NCI-H146 treated with DMSO at 0.1 percent for 48 hours (cell line): ENCODE measurements at regions not wholly inside any gene's neighbourhood (a gene's known extent, or its start where the extent isn't known, plus 50 kb on each side); places are given as distances from the start of the nearest gene placed in this dataset.
"Not testable (repeated sequence)": the region's sequence is repeated elsewhere in the genome, so short reads cannot be mapped to it uniquely, and the experiment has no call there.

Experiments used
- DNase-seq: peaks from one replicate; lab custom pipeline; 2025; ENCODE audit not compliant: unreplicated experiment; lab: John Stamatoyannopoulos, UW

DNA sequence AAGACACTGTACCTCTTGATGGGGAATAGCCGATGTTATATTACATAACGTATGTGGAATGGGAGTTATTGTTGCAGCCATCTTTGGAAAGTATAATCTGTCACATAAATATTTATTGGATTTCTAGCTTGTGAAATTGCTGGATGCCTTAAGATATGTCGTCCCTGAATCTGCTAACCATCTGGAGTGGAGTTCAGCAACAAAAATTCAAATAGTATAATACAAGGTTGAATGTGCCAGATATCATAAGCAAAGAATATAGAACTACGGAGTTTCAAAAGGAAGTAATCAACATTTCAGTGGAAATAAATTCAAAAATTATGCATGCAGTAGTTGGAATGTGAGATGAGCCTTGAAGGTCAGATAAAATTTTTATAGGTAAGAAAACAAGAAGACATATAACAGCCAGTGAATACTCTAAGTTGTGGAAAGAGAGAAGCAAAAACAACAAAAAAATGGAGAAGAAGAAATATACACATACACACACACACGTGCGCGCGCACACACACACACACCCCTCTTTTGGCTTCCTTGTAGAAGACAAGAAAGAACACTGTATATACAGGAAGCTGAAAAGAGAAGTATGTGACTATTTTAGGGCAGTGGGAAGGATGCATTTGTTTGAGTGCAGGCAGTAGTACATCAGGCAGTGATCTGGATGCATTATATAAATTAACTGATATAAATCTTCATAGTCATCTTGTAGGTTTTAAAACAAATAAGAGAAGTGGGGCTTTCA lies 516.7 kb downstream of the KCNT2 start:
- no peak for DNase-seq

DNA sequence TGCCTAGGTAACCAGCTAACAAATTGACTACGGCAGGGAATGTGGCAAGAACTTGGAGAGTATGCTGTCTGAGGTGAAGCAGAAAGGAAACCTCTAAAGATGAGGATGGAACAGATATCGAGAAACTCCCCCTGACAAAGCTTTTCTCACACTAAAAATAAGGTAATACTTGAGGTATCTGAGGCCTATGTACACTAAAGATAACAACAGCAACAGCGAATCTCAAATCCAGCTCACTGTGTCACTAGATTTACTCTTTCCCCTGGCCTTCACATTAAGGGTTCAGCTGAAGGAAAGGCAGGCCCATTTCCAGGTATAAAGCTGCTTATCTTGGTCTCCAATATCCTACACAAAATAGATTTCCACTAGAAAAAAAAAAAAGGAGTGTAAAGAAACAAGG lies 518.0 kb downstream of the KCNT2 start:
- DNase-seq, result no peak

DNA sequence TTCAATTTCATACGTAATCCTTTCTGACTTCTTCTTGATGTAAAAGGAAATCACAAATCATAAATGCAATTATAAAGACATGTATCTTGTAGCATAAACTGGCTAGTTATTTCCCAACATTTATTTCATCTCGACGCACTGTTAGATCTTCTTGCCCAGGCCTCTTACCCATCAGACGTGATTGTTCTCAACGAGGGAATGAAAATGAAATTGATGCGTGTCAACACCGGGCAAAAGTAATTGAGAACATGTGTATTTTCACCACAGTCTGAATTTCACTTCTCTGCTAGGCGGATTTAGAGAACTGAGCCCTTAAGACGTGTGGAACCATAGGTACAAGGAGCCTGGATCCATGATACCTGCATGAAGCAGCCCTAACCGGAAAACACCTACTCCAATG lies 519.7 kb downstream of the KCNT2 start:
- no peak for DNase-seq

DNA sequence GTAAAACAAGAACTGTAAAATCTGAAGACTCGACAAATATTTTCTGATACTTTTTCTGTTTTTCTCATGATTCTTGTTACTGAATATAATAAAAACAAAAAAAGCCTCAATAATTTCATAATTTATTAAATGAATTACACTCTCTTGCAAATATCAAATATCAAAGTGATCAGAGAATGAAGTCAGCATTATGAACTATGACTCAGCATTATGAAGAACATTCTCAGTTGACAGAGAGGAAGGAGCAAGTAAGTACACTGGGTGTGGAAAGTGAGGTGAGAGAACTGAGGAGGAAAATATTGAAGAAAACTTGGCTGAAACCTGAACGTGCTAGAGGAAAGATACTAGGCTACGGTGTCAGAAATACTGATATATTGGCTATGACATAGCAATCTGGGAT lies 529.5 kb downstream of the KCNT2 start:
- no peak for DNase-seq

DNA sequence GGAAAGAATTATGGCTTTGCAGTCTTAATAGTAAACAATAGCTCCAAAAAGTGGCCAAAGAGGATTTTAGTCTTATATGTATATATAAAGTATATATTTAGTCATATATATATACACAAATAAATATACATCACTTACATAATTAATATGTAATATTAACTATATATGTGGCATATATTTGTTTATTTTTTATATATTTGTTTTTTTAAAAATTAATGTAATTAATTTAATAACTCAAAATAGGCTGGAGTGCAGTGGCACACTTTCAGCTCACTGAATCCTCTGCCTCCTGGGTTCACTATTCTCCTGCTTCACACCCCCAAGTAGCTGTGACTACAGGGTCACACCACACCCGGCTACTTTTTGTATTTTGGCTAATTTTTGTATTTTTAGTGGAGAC lies 532.6 kb downstream of the KCNT2 start:
- no peak for DNase-seq

DNA sequence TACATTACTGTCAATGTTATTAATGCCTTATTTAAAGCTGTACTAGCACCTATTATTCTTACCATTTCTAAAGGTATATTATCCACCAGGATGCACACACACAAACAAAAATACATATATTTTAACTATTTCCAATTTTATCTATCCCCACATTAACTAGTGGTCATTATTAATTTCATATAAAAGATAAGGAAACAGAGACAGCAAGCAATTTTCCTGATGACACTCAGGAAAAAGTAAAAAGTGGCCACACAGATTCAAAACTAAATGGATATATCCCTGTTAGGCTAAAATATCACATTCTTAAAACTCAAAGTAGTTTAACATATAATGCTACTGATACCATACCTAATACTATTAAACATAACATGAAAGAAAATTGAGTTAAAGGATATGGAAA lies 534.1 kb downstream of the KCNT2 start:
- no peak for DNase-seq

DNA sequence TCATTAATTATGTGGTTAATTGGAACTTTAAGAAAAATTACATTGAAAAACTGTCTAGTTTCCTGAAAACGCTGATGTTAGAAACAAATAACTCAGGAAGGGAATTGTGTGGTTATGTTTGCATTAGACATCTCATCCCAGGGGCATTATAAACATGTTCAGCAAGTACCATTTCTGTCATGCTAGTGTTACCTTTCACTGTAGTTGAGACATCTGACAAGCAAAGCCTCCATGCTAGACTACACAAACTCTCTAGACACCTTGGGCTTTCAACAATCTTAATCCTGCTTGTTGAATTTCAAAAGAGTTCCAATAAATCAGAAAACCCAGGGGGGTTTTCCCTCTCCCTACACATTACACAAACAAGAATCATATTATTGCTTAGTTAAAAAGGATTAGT lies 536.8 kb downstream of the KCNT2 start:
- DNase-seq, result no peak

DNA sequence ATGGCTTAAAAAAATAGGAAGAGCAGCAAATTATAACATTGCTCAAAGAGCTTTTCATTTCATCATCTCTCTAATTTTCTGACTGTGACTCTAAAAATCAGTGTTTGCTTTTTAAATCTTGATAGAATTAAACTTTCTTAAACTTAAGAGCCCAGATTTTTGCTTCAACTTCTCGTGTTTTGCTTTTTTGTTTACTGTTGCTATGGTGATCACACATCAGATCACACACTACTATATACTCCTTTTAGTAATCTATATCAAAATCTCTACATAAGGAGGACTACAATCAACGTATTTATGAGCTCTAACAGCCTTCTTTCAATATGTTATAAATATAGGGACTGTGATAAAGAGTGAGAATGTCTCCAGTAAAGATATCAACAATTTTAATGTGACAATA lies 537.3 kb downstream of the KCNT2 start:
- no peak for DNase-seq

DNA sequence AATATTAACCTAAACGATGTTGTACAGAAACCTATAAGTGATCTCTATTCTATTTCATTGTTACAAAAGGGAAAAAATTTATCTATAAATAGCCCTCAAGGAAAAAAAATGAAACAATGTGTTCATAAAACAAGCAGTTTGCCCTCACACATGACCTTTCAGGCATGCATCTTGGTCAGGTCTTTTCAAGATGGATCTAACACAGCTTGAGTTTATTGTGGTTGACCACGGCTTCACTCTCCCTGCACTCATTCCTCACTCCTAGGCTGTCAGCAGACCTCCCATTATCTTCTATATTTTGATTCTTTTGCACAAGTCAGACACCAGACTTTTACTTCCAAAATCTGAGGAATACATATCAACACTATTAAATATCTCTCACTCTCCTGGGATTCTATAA lies 544.3 kb downstream of the KCNT2 start:
- DNase-seq, result no peak

DNA sequence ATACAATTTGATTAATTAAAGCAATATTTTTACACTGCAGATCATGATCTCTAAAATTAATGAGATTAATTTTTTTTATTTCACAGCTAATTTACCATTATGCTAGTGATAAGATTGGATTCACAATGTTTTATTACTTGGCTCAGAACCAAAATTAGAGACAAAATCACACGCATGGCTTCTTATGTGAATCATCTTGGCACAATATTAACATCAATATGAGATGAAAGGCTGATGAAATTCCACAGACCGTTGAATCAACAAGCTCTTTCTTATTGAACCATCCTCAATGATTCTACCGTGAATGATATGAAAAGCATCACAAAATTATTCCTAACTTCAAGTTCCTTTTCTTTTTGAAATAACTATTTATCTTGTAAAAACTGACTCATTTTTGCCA lies 544.9 kb downstream of the KCNT2 start:
- no peak for DNase-seq

DNA sequence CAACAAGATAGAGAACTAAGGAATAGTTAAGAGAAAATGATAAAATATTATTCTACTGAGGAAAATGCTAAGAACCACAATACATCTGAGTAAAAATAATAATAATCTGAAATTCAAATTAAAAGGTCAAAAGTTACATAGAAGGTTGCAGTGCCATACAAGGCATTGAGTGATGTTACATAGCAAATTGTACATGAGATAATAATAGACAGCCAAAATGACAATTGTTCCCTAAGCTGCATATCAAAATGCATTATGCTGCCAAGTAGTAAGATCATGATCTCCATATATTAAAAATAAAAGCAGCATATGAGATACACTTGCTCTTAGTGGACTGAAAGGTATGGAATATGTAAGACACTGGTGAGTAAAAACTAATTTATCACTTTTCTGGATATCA lies 547.7 kb downstream of the KCNT2 start:
- DNase-seq, result no peak

DNA sequence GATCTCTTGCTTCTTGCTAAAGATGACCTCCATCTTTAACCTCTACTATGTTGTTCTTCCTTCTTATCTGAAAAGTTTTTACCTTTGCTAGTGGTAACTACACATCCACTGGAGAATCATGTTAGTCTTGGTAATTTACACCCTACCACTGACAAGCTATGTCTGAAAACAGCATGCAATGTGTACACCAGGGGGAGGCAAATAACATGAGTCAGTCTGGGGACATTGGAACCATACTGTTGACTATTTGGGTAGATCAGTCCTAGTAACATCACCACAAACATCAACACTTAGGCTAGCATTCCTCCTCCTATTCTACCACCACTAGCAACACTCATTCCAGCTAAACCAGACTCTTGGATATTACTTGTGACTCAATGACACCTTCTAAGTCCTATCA lies 549.0 kb downstream of the KCNT2 start:
- DNase-seq, result no peak

DNA sequence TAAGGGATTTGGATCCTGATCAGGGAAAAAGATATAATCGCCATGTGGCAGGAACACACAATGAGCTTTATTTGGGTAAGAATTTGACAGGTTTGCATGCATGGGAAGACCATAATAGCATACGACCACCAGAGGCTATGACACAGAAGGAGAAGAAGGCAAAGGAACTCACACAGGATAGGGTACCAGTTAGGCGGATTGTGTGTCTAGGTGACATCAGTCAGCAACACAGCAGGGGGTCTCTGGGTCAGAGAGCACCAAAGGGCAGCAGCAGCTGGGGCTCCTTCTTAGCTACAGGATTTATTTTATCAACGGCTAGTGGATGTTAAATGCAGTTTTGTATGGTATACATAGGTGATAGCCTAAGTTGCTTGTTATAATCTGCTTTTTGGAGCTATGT lies 551.3 kb downstream of the KCNT2 start:
- no peak for DNase-seq

DNA sequence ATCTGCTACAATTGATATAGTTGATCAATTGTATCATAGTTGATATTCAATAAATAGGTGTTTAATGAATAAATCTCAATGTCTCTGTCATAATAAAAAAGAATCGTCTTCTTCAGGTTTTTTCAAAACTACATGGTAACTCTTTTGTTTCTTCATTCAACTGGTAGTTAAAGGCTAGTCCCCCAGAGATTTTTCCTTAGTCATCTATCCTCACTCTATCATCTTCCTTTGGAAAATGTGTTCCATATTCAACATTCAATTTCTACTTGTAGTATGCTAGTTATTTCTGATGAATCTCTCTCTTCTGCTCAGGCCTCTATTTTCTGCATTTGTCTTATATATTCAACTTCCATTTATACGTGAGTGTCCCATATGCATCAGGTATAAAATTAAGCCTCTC lies 558.8 kb downstream of the KCNT2 start:
- no peak for DNase-seq

DNA sequence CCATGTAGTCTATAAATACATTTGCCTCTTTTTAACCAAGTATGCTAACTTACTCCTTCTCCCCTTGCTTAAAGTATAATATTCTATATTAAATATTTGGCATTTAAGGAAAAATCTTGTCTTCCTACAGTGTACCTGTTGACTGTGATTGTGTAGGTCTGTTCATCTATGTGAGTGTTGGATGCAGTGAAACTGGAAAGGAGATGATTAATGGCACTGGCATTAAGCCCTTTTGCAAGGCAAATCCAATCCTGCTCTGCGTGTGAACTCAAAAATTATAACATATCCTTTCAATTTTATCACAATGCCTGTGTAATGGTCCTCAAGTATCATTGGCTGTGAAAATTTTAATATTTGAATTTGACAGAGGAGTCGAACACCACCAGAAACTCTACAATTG lies 565.0 kb downstream of the KCNT2 start:
- no peak for DNase-seq

DNA sequence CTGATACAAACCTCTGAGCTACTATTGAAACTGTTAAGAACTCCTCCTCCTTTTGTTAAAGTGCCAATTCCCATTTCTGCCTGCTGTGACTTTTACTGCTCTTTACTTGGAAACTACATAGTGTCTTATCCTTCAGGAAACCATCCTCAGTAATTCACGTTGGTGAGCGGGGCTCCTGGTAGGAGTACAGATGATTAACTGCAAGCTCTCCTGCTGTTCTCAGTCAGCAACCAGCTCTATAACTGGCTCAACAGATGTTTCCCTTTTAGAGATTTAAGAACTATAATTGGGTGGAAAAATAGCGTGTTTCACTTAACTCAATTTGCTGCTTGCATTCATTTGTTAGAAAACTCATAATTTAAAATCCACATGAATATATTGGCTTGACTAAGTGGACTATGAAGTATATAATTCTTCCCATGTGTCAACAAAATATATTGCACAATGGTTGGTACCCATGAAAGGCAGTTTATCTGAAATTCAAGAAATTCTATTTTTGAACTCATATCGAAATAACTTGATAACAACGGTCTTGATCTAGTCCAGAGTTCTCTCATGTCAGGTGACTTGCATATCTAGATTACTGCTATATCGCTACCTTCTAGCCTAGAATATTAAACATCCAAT lies 574.0 kb downstream of the KCNT2 start:
- no peak for DNase-seq

DNA sequence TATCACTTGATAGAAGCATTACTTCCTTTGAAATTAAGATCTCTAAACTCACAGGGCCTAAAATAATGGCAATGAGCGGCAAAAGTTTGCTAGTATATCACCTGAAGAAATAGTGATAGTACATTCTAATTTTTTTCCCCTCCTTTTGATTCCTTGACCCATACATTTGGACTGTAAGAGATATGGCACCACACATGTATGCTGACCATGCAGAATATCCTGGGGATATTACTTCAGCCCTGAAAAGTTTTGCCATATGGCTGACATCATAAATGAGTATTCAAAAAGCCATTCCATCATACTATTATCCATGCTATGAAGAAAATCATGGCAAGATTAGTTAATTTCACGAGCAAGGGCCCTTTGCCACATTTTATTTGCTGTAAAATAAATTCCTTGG lies 576.9 kb downstream of the KCNT2 start:
- not testable (repeated sequence) for DNase-seq

DNA sequence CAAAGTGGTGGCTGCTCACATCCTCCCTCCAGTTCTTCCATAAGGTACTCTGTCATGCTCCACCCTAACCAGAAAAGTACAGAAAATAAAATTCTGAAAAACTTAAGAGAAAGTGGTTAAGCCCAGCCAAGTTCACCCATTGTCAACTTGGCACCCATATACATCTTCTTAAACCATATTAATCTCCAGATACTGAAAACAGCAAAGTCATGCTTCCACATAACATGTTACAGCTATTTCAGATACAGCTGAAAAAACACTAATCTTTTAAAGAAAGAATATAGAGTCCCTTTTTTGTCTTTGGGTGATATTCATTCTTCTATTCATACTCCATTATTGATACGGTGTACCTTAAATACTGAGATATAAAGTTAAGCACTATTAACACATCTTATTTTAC lies 577.8 kb downstream of the KCNT2 start:
- no peak for DNase-seq

DNA sequence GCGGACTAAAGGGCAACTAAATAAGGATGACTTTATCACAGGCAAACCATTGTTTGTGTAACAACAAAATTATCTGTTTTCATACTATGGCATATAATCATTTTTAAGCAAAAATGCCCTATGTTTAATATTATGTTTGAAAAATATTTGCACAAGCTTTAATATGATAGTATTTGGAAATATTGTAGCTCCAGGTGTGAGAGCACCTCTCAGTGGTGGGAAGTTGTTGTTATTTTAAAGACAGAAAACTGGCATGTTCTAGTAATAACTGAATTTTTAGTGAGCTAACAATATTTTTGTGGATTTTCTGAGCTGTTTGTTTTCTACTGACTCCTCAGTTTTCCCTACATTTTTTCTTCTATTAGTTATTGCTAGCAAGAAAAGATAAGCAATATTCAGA lies 578.8 kb downstream of the KCNT2 start:
- DNase-seq, result no peak

DNA sequence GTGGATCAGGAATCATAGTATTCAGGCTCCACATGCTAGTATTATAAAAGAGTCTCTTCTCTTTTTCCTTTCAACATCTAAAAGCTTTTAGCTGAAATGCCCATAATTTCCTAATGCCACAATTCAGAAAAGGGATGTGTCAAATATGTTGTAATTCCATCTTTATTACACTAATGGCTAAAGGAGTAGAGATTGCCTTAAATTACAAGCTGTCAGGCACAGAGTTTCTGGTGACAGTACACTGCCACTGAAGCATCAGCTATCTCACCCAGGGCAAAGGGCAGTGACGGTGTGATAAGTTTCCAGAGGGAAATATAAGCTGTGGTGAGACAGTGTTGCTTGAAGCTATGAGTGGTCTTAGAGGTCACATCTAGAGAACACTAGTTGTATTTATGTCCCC lies 581.1 kb downstream of the KCNT2 start:
- no peak for DNase-seq

DNA sequence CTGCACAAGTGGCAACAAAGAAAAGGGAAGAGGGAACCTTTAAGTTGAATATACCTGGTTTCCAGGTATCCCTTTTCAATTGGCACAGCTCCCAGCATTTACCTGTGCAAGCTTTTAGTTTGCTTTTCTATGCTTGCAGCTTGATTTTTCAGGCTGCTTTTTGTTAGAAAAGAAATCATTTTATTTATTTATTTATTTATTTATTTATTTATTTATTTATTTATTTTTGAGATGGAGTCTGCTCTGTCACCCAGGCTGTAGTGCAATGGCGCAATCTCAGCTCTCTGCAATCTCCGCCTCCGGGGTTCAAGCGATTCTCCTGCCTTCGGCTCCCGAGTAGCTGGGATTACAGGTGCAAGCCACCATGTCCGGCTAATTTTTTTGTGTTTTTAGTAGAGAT lies 587.1 kb downstream of the KCNT2 start:
- not testable (repeated sequence) for DNase-seq

DNA sequence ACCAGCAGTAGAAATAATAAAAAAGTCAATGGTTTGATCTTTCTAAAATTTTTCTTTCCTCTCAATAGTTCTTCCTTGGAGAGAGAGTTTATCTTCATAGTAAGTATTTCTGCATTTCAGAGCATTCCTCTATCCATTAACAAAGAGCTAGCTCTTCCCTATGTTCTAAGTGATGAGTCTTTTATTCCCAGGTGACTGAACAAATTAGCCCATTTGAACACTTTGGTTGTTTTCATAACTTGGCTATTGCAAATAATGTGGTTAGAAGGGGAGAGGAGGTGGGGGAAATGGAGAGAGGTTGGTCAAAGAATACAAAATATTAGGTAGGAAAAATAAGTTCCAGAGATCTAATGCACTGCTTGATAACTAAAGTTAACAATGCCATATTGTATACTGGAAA lies 598.9 kb downstream of the KCNT2 start:
- DNase-seq, result no peak

DNA sequence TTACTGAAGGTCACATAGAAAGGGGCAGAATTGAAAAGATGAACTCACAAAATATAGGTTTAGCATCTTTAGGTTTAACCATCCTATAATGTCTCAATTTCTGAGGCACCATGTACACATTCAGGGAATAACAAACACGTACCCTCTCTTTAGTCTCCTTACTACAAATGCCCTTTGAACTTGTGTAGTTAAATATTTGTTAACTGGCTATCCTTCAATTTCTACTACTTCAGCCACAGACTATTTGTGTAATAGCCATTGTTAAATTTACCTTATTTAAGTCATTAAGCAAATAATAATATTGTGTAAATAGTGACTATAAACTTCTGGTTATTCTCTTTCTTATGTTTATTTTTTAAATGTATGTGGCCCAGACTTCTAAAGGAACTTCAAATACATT lies 600.5 kb downstream of the KCNT2 start:
- DNase-seq, result no peak
